GM10847 (cell line): ENCODE measurements at regions not wholly inside any gene's neighbourhood (a gene's known extent, or its start where the extent isn't known, plus 50 kb on each side); places are given as distances from the start of the nearest gene placed in this dataset.

Experiments used
- POLR2A ChIP-seq: IDR thresholded peaks from 2 replicates; pipeline ENCODE4 v1.6.1; 2011; ENCODE audit not compliant: insufficient read length; ENCODE audit errors: extremely low read depth

GRCh38 chr13:33340631-33341030 is 55.1 kb upstream of the STARD13 start:
- no peak for TF ChIP-seq POLR2A

DNA sequence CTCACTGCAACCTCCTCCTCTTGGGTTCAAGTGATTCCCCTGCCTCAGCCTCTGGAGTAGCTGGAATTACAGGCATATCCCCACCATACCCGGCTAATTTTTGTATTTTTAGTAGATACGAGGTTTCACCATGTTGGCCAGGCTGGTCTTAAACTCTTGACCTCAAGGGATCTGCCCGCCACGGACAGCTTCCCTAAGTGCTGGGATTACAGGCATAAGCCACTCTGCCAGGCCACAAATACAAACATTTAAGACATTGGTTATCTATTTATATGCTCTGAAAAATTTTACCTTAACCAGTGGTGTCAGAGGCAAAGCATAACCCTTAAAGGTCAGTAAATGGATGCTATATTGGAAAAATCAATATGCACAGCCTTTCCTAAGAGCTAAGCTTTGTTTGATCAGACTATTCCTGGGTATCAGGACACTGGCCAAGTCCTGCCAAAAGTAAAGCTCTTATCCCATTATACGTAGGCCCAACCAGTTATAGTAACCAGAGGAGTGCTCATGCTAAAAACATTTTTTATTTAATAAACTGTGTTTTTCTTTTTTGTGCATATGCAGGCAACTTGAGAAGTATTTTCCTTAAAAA is 56.4 kb upstream of the STARD13 start:
- TF ChIP-seq POLR2A, result no peak

GRCh38 chr13:33345842-33346241 is 60.3 kb upstream of the STARD13 start:
- TF ChIP-seq POLR2A, result no peak

DNA sequence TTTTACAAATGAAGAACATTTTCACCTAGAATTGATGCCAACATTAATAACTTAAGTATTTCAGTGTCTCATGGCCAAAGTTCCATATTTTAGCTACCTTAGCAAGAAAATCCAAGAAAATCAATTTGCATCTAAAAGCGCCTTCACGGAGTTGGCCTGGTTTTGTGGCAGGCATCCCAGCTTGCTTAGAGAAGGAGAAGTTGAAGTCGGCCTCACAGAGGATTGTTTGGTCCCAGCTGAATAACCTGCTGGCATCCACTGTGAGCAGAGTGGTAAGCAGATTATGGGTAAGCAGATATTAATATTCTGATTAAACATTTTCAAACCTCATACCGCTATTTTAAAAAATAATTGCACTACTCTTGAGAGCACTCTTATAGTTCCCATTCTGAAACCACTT is 62.3 kb upstream of the STARD13 start:
- no peak for TF ChIP-seq POLR2A

DNA sequence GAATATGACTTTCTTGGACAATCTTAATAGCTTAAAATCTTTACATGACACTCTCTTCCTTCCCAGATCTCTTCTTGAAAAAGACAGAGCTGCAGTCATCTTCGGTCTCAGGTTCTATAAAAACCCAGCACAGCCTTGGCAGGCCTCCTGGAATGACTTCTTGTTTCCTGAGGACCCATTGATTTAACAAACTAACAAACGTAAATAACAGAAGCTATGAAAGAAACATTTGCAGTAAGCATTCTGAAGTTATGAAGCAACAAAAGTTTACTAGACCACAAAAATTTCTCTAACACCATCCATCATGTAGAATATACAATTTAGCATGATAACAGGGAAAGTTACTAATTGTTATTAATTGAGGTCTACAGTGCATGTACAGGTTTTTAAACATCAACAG is 62.8 kb upstream of the STARD13 start:
- no peak for TF ChIP-seq POLR2A

- TF ChIP-seq POLR2A, result no peak
Measured at GRCh38 chr13:33349288-33349985, 63.9 kb upstream of the STARD13 start.

- no peak for TF ChIP-seq POLR2A
Measured at GRCh38 chr13:33349986-33350826, 64.7 kb upstream of the STARD13 start.

GRCh38 chr13:33351319-33351718 is 65.8 kb upstream of the STARD13 start:
- no peak for TF ChIP-seq POLR2A

DNA sequence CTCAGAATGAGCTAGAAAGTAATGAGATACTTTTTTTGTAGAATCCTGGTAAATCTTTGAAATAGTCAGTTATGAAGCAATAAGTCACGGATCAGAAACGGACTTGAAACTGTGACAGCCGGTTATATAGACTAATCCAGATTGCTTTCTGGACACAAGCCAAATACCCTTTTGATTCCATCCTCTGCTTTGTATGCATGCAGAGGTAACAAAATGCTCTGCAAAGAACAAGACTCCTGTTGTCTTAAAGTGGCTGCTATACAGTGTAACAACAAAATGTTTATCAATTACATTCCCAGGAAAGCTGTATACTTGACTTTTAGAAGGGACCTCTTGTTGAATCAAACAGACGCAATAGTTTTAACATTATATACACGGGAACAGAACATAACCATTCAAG is 66.5 kb upstream of the STARD13 start:
- no peak for TF ChIP-seq POLR2A

GRCh38 chr13:33352526-33352925 is 67.0 kb upstream of the STARD13 start:
- no peak for TF ChIP-seq POLR2A

GRCh38 chr13:33353210-33353609 is 67.7 kb upstream of the STARD13 start:
- no peak for TF ChIP-seq POLR2A

DNA sequence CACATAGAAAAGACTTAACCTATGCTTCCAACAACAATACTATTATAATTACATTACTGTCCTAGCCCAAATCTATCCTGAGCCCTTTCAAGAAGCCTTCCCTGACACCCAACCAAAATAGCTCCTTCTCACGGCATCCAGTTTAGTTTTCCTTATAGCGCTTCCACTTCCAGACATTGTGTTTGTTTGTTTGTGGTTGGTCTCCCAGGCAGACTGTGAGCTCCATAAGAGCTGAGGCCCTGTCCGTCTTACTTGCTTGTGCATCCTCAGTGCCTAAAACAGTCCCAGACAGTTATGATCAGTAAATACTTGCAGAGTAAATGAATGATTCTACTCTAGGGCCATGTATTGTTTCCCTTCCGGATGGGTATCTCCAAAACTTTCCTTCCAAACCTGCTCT is 68.1 kb upstream of the STARD13 start:
- no peak for TF ChIP-seq POLR2A

DNA sequence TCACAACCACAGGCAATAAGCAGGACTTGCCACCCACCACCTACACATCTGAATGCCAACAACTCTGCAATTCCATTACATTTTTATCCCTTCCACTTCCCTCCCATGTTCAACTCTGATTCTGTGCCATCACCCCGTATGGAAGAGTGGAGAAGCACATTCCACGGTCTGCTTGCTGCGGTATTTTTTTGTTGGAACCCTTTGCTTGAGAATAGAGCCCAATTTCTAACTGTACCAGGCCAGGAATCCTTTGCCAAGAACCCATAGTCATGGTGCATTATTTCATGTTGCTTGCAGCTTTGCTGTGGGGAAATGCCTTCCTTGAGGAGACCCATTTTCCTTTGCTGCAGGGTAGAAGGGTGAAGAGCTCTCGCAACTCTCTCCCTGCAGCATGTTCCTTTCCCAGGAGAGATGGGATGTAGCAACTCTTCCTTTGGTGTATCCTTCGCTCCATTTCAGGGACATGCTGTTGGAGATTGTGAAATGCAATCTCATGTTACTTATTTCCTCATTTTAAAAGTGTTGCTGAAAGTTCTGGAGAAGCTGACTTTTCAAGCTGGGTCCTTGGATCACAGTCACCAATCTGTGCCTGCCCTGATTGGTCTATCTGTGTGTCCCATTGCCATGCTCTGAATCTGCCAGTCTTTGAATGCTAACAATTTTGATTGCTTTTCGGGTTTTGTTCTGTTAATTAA is 69.8 kb upstream of the STARD13 start:
- no peak for TF ChIP-seq POLR2A

DNA sequence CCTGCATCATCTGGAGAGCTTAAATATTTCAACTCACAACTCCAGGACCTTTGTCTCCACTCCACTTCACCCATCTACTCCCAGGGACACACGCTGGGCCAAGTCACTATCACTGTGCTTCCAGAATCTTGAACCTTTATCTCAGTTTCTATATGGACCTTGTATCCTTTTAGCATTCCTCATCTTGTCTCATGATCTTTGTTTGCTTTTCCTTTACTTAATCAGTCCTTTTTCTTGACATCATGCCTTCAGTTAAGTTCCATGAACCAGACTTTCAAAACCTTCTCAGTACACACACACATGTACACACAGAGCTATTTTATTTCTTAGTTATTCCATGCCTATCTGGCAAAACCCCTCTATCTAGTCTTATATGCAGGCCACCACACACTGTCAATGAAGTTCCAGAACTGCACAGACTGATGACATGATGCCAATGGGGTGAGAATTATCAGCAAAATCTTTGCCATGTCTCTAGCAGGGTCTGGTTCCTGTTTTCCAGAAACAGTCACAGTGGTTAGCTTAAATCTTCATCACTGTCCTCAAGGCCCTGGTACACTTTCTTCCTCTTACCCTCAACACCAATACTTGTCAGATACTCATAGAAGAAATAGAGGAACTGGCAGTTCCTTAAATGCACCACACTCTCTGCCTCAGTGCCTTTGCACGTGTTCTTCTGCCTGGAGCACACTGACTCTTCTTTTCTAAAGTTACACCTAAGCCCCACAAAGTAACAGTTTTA is 77.6 kb upstream of the STARD13 start:
- TF ChIP-seq POLR2A, result no peak

GRCh38 chr13:33364192-33364591 is 78.6 kb upstream of the STARD13 start:
- TF ChIP-seq POLR2A, result no peak
